ENCODE measurements at regions not wholly inside any gene's neighbourhood (a gene's known extent, or its start where the extent isn't known, plus 50 kb on each side); places are given as distances from the start of the nearest gene placed in this dataset.
"Not testable (repeated sequence)": the region's sequence is repeated elsewhere in the genome, so short reads cannot be mapped to it uniquely, and the experiment has no call there.

GRCh38 chr10:121261665-121262064, 336.6 kb downstream of the FGFR2 start:
- H3K27ac Mint-ChIP-seq: no peak overlapping the region

GRCh38 chr10:121262774-121263430, 335.3 kb downstream of the FGFR2 start:
- no peak for ATAC-seq
- H3K4me3 Mint-ChIP-seq: no peak overlapping the region
- H3K4me1 Mint-ChIP-seq: no peaks in the 10 kb centered on the region
- no peaks in the 10 kb centered on the region for H3K36me3 Mint-ChIP-seq (ENCODE audit: low read depth)
- no peak overlapping the region for H3K27ac Mint-ChIP-seq
- peaks cover 8% of the 10 kb centered on the region for H3K9me3 Mint-ChIP-seq
- no peaks in the 10 kb centered on the region for H3K27me3 Mint-ChIP-seq
- no peak for DNase-seq

More at GRCh38 chr10:121261665-121262064, 336.6 kb downstream of the FGFR2 start:
- H3K36me3 Mint-ChIP-seq (ENCODE audit: low read depth): no peaks in the 10 kb centered on the region
- H3K27me3 Mint-ChIP-seq: no peaks in the 10 kb centered on the region
- DNase-seq: no peak
- no peaks in the 10 kb centered on the region for H3K4me1 Mint-ChIP-seq
- H3K4me3 Mint-ChIP-seq: no peak overlapping the region
- H3K9me3 Mint-ChIP-seq: peaks cover 4% of the 10 kb centered on the region
- no peak for ATAC-seq

GRCh38 chr10:121263431-121263783, 334.8 kb downstream of the FGFR2 start:
- ATAC-seq: no peak
- Mint-ChIP-seq H3K27me3 (no peaks in the 10 kb centered on the region), H3K9me3 (peaks cover 8% of the 10 kb centered on the region), H3K4me1 (no peaks in the 10 kb centered on the region), H3K27ac (no peak overlapping the region), H3K36me3 (ENCODE audit: low read depth) (no peaks in the 10 kb centered on the region), H3K4me3 (no peak overlapping the region)
- DNase-seq: no peak

GRCh38 chr10:121265360-121266123, 332.7 kb downstream of the FGFR2 start:
- H3K4me3 Mint-ChIP-seq: no peak overlapping the region

GRCh38 chr10:121266370-121266769, 331.9 kb downstream of the FGFR2 start:
- DNase-seq (no peak), ATAC-seq (no peak)
- Mint-ChIP-seq H3K9me3 (peaks cover 10% of the 10 kb centered on the region), H3K27me3 (peaks cover 2% of the 10 kb centered on the region), H3K4me1 (no peaks in the 10 kb centered on the region), H3K27ac (no peak overlapping the region), H3K36me3 (ENCODE audit: low read depth) (no peaks in the 10 kb centered on the region), H3K4me3 (no peak overlapping the region)

More at GRCh38 chr10:121265360-121266123, 332.7 kb downstream of the FGFR2 start:
- ATAC-seq (no peak), DNase-seq (no peak)
- Mint-ChIP-seq H3K4me1 (no peaks in the 10 kb centered on the region), H3K9me3 (peaks cover 10% of the 10 kb centered on the region), H3K27me3 (no peaks in the 10 kb centered on the region), H3K27ac (no peak overlapping the region), H3K36me3 (ENCODE audit: low read depth) (no peaks in the 10 kb centered on the region)

GRCh38 chr10:121267236-121268003, 330.8 kb downstream of the FGFR2 start:
- ATAC-seq (no peak), DNase-seq (no peak)
- H3K4me1 Mint-ChIP-seq: no peaks in the 10 kb centered on the region
- H3K27ac Mint-ChIP-seq: no peak overlapping the region
- H3K36me3 Mint-ChIP-seq (ENCODE audit: low read depth): no peaks in the 10 kb centered on the region
- peaks cover 2% of the 10 kb centered on the region for H3K27me3 Mint-ChIP-seq
- peaks cover 10% of the 10 kb centered on the region for H3K9me3 Mint-ChIP-seq
- H3K4me3 Mint-ChIP-seq: no peak overlapping the region

GRCh38 chr10:121268363-121268762, 329.9 kb downstream of the FGFR2 start:
- H3K9me3 Mint-ChIP-seq: peaks cover 10% of the 10 kb centered on the region
- H3K36me3 Mint-ChIP-seq (ENCODE audit: low read depth): no peaks in the 10 kb centered on the region
- H3K4me1 Mint-ChIP-seq: no peaks in the 10 kb centered on the region
- H3K27ac Mint-ChIP-seq: no peak overlapping the region
- ATAC-seq (no peak), DNase-seq (no peak)
- peaks cover 2% of the 10 kb centered on the region for H3K27me3 Mint-ChIP-seq
- H3K4me3 Mint-ChIP-seq: no peak overlapping the region

GRCh38 chr10:121268863-121269432, 329.3 kb downstream of the FGFR2 start:
- ATAC-seq: no peak
- H3K9me3 Mint-ChIP-seq: peaks cover 10% of the 10 kb centered on the region
- H3K27ac Mint-ChIP-seq: no peak overlapping the region
- H3K4me3 Mint-ChIP-seq: no peak overlapping the region
- H3K27me3 Mint-ChIP-seq: peaks cover 2% of the 10 kb centered on the region
- no peak for DNase-seq
- H3K36me3 Mint-ChIP-seq (ENCODE audit: low read depth): no peaks in the 10 kb centered on the region
- H3K4me1 Mint-ChIP-seq: no peaks in the 10 kb centered on the region

- ATAC-seq (no peak), DNase-seq (no peak)
- Mint-ChIP-seq H3K9me3 (peaks cover 10% of the 10 kb centered on the region), H3K27ac (no peak overlapping the region), H3K4me1 (no peaks in the 10 kb centered on the region), H3K4me3 (no peak overlapping the region), H3K27me3 (peaks cover 2% of the 10 kb centered on the region), H3K36me3 (ENCODE audit: low read depth) (no peaks in the 10 kb centered on the region)
Observed at GRCh38 chr10:121270906-121271305, 327.3 kb downstream of the FGFR2 start.

- no peak for ATAC-seq
- no peaks in the 10 kb centered on the region for H3K27me3 Mint-ChIP-seq
- H3K4me3 Mint-ChIP-seq: no peak overlapping the region
- H3K4me1 Mint-ChIP-seq: no peaks in the 10 kb centered on the region
- H3K27ac Mint-ChIP-seq: no peak overlapping the region
- no peak for DNase-seq
- H3K36me3 Mint-ChIP-seq (ENCODE audit: low read depth): no peaks in the 10 kb centered on the region
- H3K9me3 Mint-ChIP-seq: peaks cover 3% of the 10 kb centered on the region
Observed at GRCh38 chr10:121276046-121276445, 322.2 kb downstream of the FGFR2 start.

GRCh38 chr10:121276822-121277221, 321.4 kb downstream of the FGFR2 start:
- DNase-seq (no peak), ATAC-seq (no peak)
- Mint-ChIP-seq H3K4me1 (no peaks in the 10 kb centered on the region), H3K27me3 (no peaks in the 10 kb centered on the region), H3K36me3 (ENCODE audit: low read depth) (no peaks in the 10 kb centered on the region), H3K9me3 (peaks cover 3% of the 10 kb centered on the region), H3K4me3 (no peak overlapping the region), H3K27ac (no peak overlapping the region)

GRCh38 chr10:121278386-121278785, 319.9 kb downstream of the FGFR2 start:
- not testable (repeated sequence) for H3K4me1 Mint-ChIP-seq; DNase-seq; H3K4me3 Mint-ChIP-seq; H3K27ac Mint-ChIP-seq; H3K27me3 Mint-ChIP-seq; H3K36me3 Mint-ChIP-seq (ENCODE audit: low read depth); H3K9me3 Mint-ChIP-seq; ATAC-seq

- Mint-ChIP-seq H3K27ac (no peak overlapping the region), H3K27me3 (no peaks in the 10 kb centered on the region), H3K4me3 (no peak overlapping the region), H3K4me1 (no peaks in the 10 kb centered on the region), H3K36me3 (ENCODE audit: low read depth) (no peaks in the 10 kb centered on the region), H3K9me3 (peaks cover 3% of the 10 kb centered on the region)
- DNase-seq: no peak
- ATAC-seq: no peak
Observed at GRCh38 chr10:121281576-121281975, 316.7 kb downstream of the FGFR2 start.

GRCh38 chr10:121282264-121282663, 316.0 kb downstream of the FGFR2 start:
- Mint-ChIP-seq H3K36me3 (ENCODE audit: low read depth) (no peaks in the 10 kb centered on the region), H3K4me1 (no peaks in the 10 kb centered on the region), H3K4me3 (no peak overlapping the region), H3K27ac (no peak overlapping the region), H3K27me3 (no peaks in the 10 kb centered on the region), H3K9me3 (peaks cover 3% of the 10 kb centered on the region)
- no peak for DNase-seq
- no peak for ATAC-seq
